ENCODE measurements at regions not wholly inside any gene's neighbourhood (a gene's known extent, or its start where the extent isn't known, plus 50 kb on each side); places are given as distances from the start of the nearest gene placed in this dataset.

GRCh38 chr12:83434600-83434999 lies 747.9 kb downstream of the TMTC2 start:
- TF ChIP-seq CTCF (IDR thresholded peaks at IDR 0.05), result no peak
- no peak for TF ChIP-seq POLR2A (IDR thresholded peaks at IDR 0.05)

Measured in adrenal gland (tissue), 5 donors.